Kidney capillary endothelial cell (primary cell): ENCODE measurements at regions not wholly inside any gene's neighbourhood (a gene's known extent, or its start where the extent isn't known, plus 50 kb on each side); places are given as distances from the start of the nearest gene placed in this dataset.

Source experiments
- DNase-seq: peaks from one replicate; pipeline ENCODE4 v3.0.0-alpha.2; 2018; ENCODE audit warnings: low spot score

DNA sequence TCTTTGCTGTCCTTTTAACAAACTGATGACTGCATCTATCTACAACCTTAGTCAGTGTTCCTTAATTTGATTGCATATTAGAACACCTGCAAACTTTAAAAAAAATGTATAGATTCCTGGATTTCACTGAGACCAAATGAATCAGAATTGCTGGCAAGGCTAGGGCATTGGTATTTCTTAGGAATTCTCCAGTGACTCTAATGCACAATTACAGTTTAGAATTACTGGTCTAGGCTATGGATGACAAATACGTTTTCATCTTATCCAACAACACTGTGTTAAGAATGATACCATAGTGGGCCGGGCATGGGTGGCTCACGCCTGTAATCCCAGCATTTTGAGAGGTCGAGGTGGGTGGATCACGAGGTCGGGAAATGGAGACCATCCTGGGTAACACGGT lies 545.9 kb upstream of the RIOK2 start:
- DNase-seq, result no peak

DNA sequence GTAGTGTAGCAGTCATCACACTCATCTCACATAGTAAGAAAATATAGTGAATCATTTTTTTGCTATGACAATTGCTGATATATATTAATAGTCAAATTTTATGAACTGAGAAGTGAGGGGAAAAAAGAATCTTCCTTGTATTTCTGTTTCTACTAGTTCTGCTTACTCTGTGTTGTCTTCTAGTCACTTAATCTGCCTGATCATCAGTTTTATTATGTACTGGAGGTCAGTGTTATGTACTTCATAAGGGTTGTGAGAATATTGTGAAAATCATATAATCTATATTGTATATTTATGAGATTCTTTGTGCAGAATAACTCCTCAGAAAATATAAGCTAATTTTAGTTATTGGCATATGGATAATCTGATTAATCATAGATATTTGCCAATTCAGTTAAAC lies 546.9 kb upstream of the RIOK2 start:
- DNase-seq, result no peak

DNA sequence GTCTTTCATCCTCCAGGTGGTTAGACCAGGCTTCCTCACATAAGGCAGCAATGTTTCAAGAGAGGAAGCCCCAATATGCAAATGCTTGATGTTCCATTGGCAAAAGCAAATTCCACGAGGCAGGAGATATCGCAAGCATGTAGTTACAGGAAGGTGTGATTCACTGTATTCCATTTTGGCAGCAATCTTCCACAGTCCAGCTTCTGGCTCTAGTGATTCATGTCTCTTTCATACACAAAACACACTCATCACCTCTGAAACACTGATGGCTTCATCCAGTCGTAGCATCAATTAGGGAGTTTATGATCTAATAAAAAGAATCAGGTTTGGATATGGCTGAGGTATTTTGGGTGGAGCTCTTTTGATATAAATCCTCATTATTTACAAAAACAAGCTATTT lies 552.2 kb upstream of the RIOK2 start:
- peak; percentile 12 for DNase-seq

- no peak for DNase-seq
Measured at GRCh38 chr5:97737608-97738007, 554.6 kb upstream of the RIOK2 start.

GRCh38 chr5:97745817-97746216 lies 562.8 kb upstream of the RIOK2 start:
- DNase-seq, result no peak

GRCh38 chr5:97750576-97750975 lies 567.5 kb upstream of the RIOK2 start:
- no peak for DNase-seq

DNA sequence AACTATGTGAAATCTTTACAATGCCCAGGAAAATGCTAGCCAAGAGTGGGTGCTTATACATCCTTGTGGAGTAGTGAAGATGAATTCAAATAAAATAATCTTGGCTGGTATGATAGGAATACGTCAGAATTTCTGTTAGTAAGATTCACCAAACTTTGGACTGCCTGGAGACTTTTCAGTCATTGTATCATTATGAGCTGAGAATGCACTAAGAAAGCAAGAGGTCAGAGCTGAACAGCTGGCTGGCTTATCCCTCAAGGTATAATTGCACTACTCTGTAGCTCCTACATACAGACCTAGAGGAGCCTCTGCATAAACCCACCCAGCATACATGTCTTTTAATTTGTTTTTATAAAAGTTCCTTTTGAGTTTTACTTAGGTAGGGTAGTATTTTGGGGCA lies 568.5 kb upstream of the RIOK2 start:
- DNase-seq, result no peak

DNA sequence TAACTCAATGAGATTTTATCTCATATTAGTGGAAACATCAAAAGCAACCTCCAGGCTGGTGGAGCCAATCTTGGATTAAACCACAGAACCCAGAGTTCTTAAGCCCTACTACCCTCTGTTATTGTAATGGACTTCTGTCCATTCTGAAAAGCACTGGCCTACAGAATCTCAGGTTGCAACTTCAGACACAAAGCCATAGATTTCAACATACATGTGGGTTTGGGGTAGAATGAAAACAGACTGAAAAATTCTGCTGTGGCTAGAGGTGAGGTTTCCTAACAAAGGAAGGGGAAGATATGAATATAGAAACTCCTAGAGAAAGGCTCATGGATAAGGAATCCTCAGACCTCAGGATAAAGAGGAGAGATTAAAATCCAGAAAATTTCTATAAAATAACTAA lies 569.8 kb upstream of the RIOK2 start:
- DNase-seq, result no peak

- DNase-seq, result no peak
Measured at GRCh38 chr5:97762483-97762882, 579.4 kb upstream of the RIOK2 start.

GRCh38 chr5:97764700-97765099 lies 581.7 kb upstream of the RIOK2 start:
- DNase-seq, result no peak

GRCh38 chr5:97778451-97778850 lies 595.4 kb upstream of the RIOK2 start:
- DNase-seq, result no peak

DNA sequence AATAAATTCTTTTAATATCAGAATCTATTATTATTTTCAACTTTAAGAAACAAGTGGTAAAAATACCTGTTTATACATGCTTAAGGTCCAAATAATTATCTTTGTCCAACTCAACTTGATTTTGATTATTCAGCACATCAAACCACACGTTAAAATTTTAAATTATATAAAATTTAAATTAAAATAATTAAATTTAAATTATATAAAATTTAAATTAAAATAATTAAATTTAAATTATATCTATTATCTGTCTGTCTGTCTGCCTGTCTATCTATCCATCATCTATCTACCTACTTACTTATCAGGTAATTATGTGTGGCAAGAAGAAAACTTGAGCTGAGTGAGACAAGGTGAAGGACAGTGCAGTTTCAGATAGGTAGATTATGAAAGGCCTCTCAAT lies 605.3 kb upstream of the RIOK2 start:
- no peak for DNase-seq

GRCh38 chr5:97797994-97798451 lies 615.0 kb upstream of the RIOK2 start:
- DNase-seq, result no peak

GRCh38 chr5:97801461-97801860 lies 618.4 kb upstream of the RIOK2 start:
- DNase-seq, result no peak

DNA sequence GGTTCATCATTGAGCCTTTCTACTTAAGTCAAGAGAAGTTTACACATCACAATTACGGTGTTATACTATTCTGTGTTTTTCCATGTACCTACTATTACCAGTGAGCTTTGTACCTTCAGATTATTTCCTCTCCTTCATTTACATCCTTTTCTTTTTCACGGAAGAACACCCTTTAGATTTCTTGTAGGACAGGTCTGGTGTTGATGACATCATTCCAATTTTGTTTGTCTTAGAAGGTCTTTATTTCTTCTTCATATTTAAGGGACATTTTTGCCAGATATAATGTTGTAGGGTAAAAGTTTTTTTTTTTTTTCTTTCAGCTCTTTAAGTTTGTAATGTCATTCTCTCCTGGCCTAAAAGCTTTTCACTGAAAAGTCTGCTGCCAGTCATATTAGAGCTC lies 637.1 kb upstream of the RIOK2 start:
- DNase-seq, result no peak

- no peak for DNase-seq
Measured at GRCh38 chr5:97832645-97833296, 649.7 kb upstream of the RIOK2 start.

DNA sequence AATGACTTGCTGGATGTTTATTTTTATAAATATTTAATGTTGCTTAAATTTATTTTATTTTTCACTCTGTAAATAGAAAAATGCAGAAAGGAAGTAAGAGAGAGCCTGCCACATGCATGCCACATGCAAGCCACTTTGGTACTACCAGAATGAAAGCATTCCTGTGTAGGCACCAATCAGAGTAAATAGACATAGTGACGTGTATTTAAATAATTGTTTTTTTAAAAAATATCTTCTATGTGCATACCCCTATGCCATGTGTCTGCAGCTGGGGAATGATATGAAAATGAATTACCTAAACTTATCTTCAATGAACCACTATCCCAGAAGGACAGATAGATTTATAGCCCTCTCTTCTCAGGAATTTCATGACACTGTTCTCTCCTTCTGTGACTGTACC lies 651.5 kb upstream of the RIOK2 start:
- DNase-seq, result no peak

DNA sequence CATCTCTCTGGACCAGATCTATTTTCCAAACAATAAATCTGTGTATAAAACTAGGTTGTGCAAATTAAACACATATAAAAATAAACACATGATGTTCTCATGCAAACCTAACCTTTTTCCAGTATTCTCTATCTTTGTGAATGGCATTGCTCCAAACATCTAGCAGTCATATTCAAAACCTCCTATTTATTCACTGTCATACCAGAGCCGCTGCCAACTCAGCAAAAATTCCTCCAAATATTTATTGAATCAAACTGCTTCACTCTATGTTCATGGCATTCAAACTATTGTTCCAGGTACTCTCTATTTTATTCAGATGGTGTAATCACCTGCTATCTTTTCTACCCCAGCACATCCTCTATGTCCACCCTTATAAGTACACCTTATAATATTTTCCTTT lies 652.1 kb upstream of the RIOK2 start:
- DNase-seq, result no peak

- DNase-seq, result no peak
Measured at GRCh38 chr5:97836816-97837215, 653.8 kb upstream of the RIOK2 start.

- peak; percentile 92 for DNase-seq
Measured at GRCh38 chr5:97838214-97838613, 655.2 kb upstream of the RIOK2 start.

DNA sequence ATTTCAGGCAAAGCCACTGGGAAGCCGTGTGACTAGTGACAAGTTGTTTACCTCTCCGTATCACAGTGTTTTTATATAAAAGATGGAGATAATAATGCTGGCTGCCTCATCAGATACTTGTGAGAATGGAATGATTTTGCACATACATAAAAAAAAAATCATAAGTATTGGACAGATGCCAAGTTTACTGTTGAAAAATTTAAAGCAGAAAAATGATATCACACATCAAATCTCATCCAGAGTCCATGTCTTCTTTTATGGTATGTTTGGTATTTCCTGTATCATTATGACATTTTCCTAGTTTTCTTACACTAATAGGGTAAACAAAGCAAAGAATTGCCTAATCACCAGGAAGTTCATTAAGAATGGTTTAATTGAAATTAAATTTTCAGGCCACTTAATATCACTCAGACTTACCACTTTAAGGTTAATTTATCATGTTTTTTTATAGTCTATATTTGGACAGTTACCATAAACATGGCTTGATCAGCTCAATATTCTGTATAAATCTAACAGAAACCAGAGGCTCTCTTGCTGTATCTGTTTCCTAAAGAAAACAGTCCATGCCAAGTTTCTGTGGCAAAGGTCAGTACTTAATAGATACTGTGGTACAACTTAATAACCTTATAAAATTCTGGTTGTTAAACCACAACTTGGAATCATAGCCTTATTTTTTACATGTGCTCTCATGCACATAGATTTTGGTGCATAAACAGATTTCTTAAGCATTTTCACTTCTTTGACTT lies 656.5 kb upstream of the RIOK2 start:
- DNase-seq, result peak; percentile 48

DNA sequence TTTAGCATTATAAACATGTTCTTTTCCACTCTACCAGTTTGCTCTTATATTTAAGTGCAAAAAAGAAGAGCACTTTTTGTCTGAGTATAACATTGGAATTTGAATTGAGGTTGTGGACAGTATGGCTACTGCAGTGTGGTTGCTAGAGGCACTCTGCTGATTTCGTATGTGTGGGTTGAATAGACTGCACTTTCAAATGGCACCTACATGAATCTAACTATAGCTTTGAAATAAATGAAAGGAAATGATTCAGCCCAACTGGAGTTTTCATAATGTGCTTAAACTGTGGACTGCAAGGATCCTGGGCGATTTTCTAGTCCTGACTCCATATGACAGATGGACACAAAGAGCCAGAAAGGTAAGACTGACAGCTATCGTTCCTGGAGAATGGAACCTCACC lies 657.6 kb upstream of the RIOK2 start:
- peak; percentile 76 for DNase-seq

GRCh38 chr5:97842687-97843086 lies 659.6 kb upstream of the RIOK2 start:
- DNase-seq, result no peak

DNA sequence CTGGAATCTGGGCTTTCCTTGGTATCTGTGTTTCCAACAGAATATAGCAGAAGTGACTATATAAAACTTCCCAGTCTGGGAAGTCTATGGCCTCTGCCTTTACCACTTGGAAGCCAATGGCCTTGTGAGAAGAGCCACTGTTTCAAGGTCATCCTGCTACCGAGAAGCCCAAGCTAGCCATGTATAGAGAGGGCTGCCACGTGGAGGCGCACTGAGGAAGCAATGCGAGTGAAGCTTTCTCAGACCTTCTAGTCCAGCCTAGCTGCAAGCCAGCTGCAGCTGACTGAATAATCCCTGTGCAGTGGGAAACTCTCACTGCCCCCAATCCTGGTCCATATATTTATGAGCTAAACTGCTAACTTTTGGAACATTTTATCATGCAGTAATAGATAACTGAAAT lies 661.8 kb upstream of the RIOK2 start:
- DNase-seq, result no peak
